ENCODE measurements at regions not wholly inside any gene's neighbourhood (a gene's known extent, or its start where the extent isn't known, plus 50 kb on each side); places are given as distances from the start of the nearest gene placed in this dataset.

DNA sequence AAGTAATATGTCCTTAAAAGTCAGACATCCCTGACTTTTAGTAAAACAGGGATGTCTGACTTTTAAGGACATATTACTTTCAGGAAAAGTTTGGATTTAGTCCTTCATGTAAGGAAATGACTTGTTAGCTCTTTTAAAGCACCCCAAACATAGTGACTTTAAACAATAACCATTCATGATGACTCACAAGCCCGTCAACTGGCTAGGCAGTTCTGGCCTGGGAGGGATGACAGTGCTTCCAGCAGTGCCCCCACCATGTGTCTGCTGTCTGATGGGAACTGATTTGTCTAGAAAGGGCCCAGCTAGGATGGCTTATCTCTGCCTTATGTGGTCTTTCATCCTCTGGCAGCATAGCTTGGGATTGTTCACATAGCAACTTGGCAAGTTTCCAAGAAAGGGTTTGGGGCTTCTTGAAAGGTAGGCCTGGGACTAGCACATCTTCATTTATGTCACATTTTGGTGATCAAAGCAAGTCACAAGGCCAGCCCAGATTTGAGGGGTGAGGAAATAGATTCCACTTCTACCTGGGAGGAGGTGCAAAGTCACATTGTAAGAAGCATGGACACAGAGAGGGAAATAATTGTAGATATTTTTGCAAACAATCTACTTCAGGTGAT lies 143.5 kb downstream of the C1orf94 start:
- WGBS, 4 donors = 60 to 72% (median 69%) methylated on average over 1 of the region's 1 CpG
- H3K4me1 ChIP-seq (replicated peaks in 1 of 2) = no peaks in the 10 kb centered on the region
- H3K9me3 ChIP-seq (replicated peaks in 1 of 3) = no peaks in the 10 kb centered on the region
- no peak overlapping the region for H3K27ac ChIP-seq
- no peaks in the 10 kb centered on the region for H3K36me3 ChIP-seq (replicated peaks in 1 of 2)
- TF ChIP-seq CTCF (IDR thresholded peaks at IDR 0.05) (no peak), POLR2A (IDR thresholded peaks at IDR 0.05) (no peak)
- intact Hi-C loops (cut with DNase I) = no loop called here
- peaks cover 3% of the 10 kb centered on the region for H3K27me3 ChIP-seq
- no peak for DNase-seq
- no peak overlapping the region for H3K4me3 ChIP-seq

GRCh38 chr1:34322969-34323368 lies 146.3 kb downstream of the C1orf94 start:
- intact Hi-C loops (cut with DNase I) = no loop called here
- no peak overlapping the region for H3K4me3 ChIP-seq
- no peak overlapping the region for H3K27ac ChIP-seq
- H3K36me3 ChIP-seq (replicated peaks in 1 of 2) = no peaks in the 10 kb centered on the region
- TF ChIP-seq POLR2A (IDR thresholded peaks at IDR 0.05) (no peak), CTCF (IDR thresholded peaks at IDR 0.05) (no peak)
- 53 to 76% (median 58%) methylated on average over 1 to 3 of the region's 3 CpGs for WGBS, 4 donors
- no peak for DNase-seq
- H3K9me3 ChIP-seq (replicated peaks in 1 of 3) = no peaks in the 10 kb centered on the region
- H3K4me1 ChIP-seq (replicated peaks in 1 of 2) = no peaks in the 10 kb centered on the region
- H3K27me3 ChIP-seq = peaks cover 11% of the 10 kb centered on the region

- 67 to 78% (median 74%) methylated on average over 10 of the region's 10 CpGs for WGBS, 4 donors
- no peak for DNase-seq
- TF ChIP-seq CTCF (IDR thresholded peaks at IDR 0.05) = no peak
- TF ChIP-seq POLR2A (IDR thresholded peaks at IDR 0.05) = no peak
- no peaks in the 10 kb centered on the region for H3K36me3 ChIP-seq (replicated peaks in 1 of 2)
- no peak overlapping the region for H3K4me3 ChIP-seq
- H3K4me1 ChIP-seq (replicated peaks in 1 of 2) = no peaks in the 10 kb centered on the region
- H3K27me3 ChIP-seq = peaks cover 11% of the 10 kb centered on the region
- H3K9me3 ChIP-seq (replicated peaks in 1 of 3) = no peaks in the 10 kb centered on the region
- no peak overlapping the region for H3K27ac ChIP-seq
- intact Hi-C loops (cut with DNase I) = no loop called here
Measured at GRCh38 chr1:34324879-34325440, 148.3 kb downstream of the C1orf94 start.

DNA sequence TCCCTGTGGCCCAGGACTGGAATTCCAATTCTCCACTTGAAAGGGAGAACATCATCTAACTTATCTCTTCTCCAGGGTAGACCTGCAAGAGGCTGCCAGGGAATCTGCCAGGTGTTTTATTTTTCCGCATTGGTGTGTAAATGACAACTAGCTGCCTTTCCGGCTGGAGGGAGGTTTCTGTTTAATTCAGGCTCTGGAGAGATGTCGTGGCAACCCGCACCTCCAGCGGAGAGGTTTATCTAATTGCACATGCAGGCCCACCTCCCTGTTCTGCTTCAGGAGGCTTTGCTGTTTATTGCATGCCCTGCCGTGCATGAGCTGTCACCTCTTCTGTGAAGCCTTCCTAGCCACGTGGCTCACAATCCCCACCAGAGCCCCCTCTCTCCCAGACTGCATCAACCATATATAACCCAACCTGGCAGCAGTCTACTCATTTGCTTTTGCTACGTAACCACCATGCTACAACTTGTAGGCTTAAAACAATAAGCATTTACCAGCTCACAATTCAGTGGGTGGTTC lies 151.6 kb downstream of the C1orf94 start:
- 49 to 85% (median 66%) methylated on average over 8 of the region's 8 CpGs for WGBS, 4 donors
- intact Hi-C loops (cut with DNase I) = no loop called here
- TF ChIP-seq POLR2A (IDR thresholded peaks at IDR 0.05) (no peak), CTCF (IDR thresholded peaks at IDR 0.05) (no peak)
- no peak for DNase-seq
- Histone ChIP-seq H3K9me3 (replicated peaks in 1 of 3) (no peaks in the 10 kb centered on the region), H3K27me3 (peaks cover 7% of the 10 kb centered on the region), H3K36me3 (replicated peaks in 1 of 2) (no peaks in the 10 kb centered on the region), H3K4me3 (no peak overlapping the region), H3K4me1 (replicated peaks in 1 of 2) (no peaks in the 10 kb centered on the region), H3K27ac (no peak overlapping the region)

Data from adrenal gland (tissue), 9 donors.